ENCODE measurements at regions not wholly inside any gene's neighbourhood (a gene's known extent, or its start where the extent isn't known, plus 50 kb on each side); places are given as distances from the start of the nearest gene placed in this dataset.

- TF ChIP-seq SPI1 (IDR thresholded peaks at IDR 0.05; ENCODE audit: borderline replicate concordance, low read depth) (no peak), CTCF (IDR thresholded peaks at IDR 0.05; ENCODE audit: insufficient read depth, low read length) (no peak), REST (IDR thresholded peaks at IDR 0.05; ENCODE audit: insufficient replicate concordance, low read depth) (no peak), GABPA (IDR thresholded peaks at IDR 0.05; ENCODE audit: low read depth) (no peak), POLR2AphosphoS5 (IDR thresholded peaks at IDR 0.05; ENCODE audit: low read depth) (no peak)
- DNase-seq (ENCODE audit: low read depth in 1 of 2, low spot score in 1 of 2), result no peak
- Histone ChIP-seq H3K4me3 (replicated peaks; ENCODE audit: insufficient read depth, low read length) (no peak overlapping the region), H3K27ac (replicated peaks) (no peak overlapping the region), H3K27me3 (ENCODE audit: insufficient read depth, poor library complexity, severe bottlenecking) (no peaks in the 10 kb centered on the region)
These were observed 228.7 kb downstream of the CHRM2 start for GRCh38 chr7:137097111-137097510.

GRCh38 chr7:137096607-137097006 is 228.2 kb downstream of the CHRM2 start:
- H3K4me3 ChIP-seq (replicated peaks; ENCODE audit: insufficient read depth, low read length), result no peak overlapping the region
- H3K27ac ChIP-seq (replicated peaks), result no peak overlapping the region
- no peaks in the 10 kb centered on the region for H3K27me3 ChIP-seq (ENCODE audit: insufficient read depth, poor library complexity, severe bottlenecking)
- no peak for TF ChIP-seq SPI1 (IDR thresholded peaks at IDR 0.05; ENCODE audit: borderline replicate concordance, low read depth)
- no peak for TF ChIP-seq CTCF (IDR thresholded peaks at IDR 0.05; ENCODE audit: insufficient read depth, low read length)
- TF ChIP-seq POLR2AphosphoS5 (IDR thresholded peaks at IDR 0.05; ENCODE audit: low read depth), result no peak
- TF ChIP-seq REST (IDR thresholded peaks at IDR 0.05; ENCODE audit: insufficient replicate concordance, low read depth), result no peak
- no peak for TF ChIP-seq GABPA (IDR thresholded peaks at IDR 0.05; ENCODE audit: low read depth)
- DNase-seq (ENCODE audit: low read depth in 1 of 2, low spot score in 1 of 2), result no peak

GRCh38 chr7:137093198-137093597 is 224.7 kb downstream of the CHRM2 start:
- H3K4me3 ChIP-seq (replicated peaks; ENCODE audit: insufficient read depth, low read length), result no peak overlapping the region
- no peaks in the 10 kb centered on the region for H3K27me3 ChIP-seq (ENCODE audit: insufficient read depth, poor library complexity, severe bottlenecking)
- no peak overlapping the region for H3K27ac ChIP-seq (replicated peaks)
- no peak for TF ChIP-seq CTCF (IDR thresholded peaks at IDR 0.05; ENCODE audit: insufficient read depth, low read length)
- TF ChIP-seq GABPA (IDR thresholded peaks at IDR 0.05; ENCODE audit: low read depth), result no peak
- no peak for DNase-seq (ENCODE audit: low read depth in 1 of 2, low spot score in 1 of 2)

- DNase-seq (ENCODE audit: low read depth in 1 of 2, low spot score in 1 of 2), result no peak
- Histone ChIP-seq H3K4me3 (replicated peaks; ENCODE audit: insufficient read depth, low read length) (no peak overlapping the region), H3K27me3 (ENCODE audit: insufficient read depth, poor library complexity, severe bottlenecking) (no peaks in the 10 kb centered on the region), H3K27ac (replicated peaks) (no peak overlapping the region)
- TF ChIP-seq GABPA (IDR thresholded peaks at IDR 0.05; ENCODE audit: low read depth), result no peak
- no peak for TF ChIP-seq POLR2AphosphoS5 (IDR thresholded peaks at IDR 0.05; ENCODE audit: low read depth)
- TF ChIP-seq REST (IDR thresholded peaks at IDR 0.05; ENCODE audit: insufficient replicate concordance, low read depth), result no peak
- no peak for TF ChIP-seq SPI1 (IDR thresholded peaks at IDR 0.05; ENCODE audit: borderline replicate concordance, low read depth)
- TF ChIP-seq CTCF (IDR thresholded peaks at IDR 0.05; ENCODE audit: insufficient read depth, low read length), result no peak
These were observed 222.9 kb downstream of the CHRM2 start for GRCh38 chr7:137091396-137091795.
